COLO829 (cell line): ENCODE measurements at regions not wholly inside any gene's neighbourhood (a gene's known extent, or its start where the extent isn't known, plus 50 kb on each side); places are given as distances from the start of the nearest gene placed in this dataset.

ENCODE experiments used
- DNase-seq: peaks from one replicate; pipeline ENCODE4 v3.0.0; 2012; ENCODE audit warnings: low spot score

- DNase-seq: no peak
These were observed 397.1 kb upstream of the CFAP20DC start for GRCh38 chr3:59446775-59447465.

DNA sequence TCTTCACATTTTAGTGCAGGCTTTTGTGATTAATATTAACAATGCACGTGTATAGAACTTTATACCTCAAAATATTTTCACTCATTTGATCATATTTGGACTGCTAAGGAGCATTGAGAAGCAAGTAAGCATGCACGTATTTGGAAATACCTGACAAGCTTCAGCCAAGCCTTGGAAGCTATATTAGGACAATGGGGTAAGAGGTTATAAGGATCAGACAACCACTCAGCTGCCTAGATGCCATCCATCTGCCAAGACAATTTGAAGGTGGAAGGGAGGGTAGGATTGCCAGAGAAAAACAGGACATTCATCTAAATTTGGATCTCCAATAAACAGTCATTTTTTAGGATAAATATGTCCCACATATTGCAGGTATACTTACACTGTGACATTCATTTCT lies 394.9 kb upstream of the CFAP20DC start:
- no peak for DNase-seq

GRCh38 chr3:59444294-59444671 lies 394.5 kb upstream of the CFAP20DC start:
- DNase-seq: no peak

DNA sequence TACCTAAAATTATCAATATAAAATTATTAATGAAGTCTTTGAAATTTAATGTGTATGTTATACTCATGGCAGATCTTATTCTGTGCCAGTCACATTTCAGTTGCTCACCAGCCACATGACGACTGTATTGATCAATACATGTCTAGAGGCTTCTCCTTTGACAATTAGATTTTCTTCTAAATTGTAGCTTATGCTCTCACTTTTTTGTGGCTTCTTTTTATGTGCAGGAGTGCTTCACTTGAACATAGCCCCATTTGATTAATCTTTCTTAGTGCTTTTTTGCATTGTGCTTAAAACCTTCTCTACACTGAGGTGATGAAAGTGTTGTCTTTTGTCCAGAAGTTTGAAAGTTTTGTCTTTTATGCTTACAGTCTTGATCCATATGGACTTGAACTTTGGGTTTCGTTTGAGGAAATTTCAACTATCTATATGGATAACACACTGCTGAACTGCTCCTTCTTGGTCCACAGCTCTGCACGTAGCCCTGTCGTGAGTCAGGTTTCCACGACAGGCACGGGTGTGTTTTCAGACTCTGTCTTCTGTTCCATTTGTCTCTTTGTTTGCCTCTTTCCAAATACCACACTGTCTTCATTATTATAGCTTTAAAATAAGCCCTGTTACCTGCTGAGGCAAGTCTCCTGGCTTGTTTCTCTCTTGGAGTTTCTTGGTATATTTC lies 393.9 kb upstream of the CFAP20DC start:
- DNase-seq: no peak

GRCh38 chr3:59442046-59442445 lies 392.2 kb upstream of the CFAP20DC start:
- peak; percentile 89 for DNase-seq

DNA sequence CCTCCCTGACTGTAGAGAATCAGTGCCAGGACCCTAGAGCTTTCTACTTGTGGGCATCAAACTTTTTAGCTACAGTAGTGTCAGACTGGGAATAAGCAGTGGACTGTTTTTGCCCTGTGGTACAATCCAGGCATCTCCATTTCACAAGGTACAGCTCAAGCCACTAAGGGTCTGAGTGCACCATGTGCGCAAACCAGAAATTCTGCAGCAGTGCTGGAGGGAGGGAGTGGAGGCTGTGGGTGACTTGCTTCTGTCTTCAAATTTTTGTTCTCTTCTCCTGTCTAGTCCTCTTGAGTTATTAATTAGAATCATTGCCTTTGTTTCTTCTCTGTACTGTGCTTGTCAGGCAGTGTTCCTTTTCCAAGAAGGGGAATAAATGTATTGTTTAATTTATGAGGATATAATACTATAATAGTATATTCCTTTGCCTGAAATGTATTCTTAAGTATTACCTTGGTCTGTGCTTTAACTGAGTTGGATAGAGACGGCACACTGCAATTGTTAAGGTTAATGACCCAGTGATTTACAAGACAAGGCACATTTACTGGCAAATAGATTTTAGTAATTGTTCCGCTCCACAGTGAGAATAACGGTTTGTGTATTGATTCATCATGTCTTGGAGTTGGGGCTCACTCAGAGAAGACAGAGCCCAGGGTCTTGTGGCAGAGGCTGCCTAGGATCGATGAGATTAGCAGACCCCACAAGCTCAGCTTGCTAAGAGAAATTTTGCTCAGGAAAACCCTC lies 390.6 kb upstream of the CFAP20DC start:
- DNase-seq: no peak

DNA sequence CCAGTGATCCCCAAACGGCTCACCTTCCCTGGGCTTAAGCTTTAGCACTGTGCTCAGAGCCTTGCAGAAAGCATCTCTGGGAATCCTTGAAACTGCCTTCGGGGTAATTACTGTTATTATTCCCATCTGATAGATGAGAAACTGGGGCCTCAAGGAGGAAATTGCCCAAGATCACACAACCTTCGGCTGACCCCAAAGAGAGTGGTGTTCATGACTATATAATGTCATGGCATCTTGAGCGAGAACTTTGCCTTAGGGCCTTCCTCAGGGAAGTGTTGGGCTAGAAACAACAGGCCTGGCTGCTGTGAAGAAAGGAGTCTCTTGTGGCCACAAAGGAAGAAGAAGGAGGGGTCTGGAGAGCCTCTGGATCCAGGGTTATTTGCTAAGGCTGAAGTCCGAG lies 388.7 kb upstream of the CFAP20DC start:
- no peak for DNase-seq

DNA sequence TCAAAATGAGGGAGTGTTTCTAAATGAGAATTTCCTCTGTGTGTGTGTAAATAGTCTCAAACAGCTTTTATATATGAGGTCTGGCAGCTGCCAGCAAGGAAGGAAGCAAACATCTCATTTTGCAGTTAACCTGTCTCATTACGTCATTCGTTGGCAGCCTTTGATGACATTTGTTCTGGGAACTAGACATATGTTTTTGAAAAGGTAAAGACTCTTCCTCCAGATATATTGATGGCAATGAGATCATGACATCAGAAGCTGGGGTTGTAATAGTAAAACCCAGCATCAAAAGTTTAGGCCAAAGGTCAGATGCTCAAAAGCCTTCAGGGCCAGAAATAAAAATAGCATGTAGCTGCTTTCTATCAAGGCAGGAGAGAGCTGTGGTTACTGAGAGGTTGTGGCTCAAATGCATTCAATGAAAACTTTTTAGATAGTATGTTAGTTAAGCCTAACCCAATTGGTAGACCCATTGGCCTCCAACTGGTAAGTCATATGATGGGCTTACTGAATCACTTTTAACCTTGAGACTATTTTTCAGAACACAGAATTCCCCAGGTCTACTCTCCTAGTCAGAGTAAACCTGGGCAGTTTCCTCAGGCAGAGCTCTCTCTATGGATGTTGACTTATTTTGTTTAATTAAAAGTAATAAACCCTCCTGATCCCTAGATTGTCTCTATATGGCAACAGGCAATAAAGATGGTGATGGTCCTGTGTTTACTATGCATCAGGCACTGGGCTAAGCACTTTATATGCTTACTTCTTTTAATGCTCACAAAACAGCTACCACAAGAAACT lies 386.5 kb upstream of the CFAP20DC start:
- DNase-seq: no peak

GRCh38 chr3:59433546-59433945 lies 383.7 kb upstream of the CFAP20DC start:
- no peak for DNase-seq

DNA sequence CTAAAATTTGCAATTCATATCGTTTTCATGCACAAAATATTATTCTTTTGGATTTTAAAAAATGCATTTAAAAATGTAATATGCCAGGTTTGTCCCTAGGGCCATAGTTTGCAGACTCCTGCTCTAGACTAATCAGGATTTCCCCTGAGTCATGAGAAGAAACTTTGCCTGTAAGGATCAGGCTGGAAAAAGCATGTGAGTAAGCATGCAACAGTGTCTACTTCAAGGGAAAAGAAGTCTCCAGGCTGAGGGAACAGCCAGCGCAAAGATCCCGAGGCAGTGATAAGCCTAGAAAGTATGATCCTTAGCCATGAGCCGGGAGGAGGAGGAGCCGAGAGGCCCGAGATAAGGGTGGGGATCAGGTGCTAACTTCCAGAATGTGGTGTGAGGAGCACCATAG lies 382.8 kb upstream of the CFAP20DC start:
- no peak for DNase-seq

DNA sequence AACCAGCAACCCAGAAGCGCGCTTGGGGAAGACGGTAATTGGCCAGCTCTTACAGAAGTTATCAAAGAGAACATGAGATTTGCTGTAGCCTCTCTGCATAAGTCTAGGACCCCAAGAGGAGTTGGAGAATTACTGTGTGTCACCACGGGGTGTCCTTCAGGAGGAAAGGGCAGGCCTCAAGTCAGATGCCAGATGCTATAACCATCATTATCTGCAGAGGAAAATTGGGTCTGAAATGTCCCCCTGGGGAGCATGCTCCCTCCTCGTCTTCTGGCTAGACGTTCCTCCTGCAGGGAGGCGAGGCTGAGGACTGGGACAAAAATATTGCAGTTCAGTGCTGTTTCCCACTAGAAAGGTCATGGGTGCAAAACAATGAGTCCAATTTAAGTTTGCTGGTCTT lies 380.5 kb upstream of the CFAP20DC start:
- no peak for DNase-seq

DNA sequence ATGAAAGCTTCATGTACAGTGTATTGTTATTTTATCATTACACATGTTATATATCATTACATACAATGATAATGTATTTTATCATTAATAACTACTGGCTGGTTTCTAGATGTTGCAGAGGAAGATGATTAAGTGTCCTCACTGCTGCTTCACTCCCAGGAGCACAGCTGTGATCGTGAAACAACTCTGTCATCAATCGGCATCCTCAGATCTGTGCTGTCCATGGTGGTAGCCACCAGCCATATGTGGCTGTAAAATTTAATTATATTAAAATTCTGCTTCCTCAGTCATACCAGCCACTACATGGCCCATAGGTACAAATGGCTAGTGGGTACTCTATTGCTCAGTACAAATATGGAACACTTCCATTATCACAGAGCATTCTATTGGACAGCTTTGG lies 379.4 kb upstream of the CFAP20DC start:
- DNase-seq: no peak

DNA sequence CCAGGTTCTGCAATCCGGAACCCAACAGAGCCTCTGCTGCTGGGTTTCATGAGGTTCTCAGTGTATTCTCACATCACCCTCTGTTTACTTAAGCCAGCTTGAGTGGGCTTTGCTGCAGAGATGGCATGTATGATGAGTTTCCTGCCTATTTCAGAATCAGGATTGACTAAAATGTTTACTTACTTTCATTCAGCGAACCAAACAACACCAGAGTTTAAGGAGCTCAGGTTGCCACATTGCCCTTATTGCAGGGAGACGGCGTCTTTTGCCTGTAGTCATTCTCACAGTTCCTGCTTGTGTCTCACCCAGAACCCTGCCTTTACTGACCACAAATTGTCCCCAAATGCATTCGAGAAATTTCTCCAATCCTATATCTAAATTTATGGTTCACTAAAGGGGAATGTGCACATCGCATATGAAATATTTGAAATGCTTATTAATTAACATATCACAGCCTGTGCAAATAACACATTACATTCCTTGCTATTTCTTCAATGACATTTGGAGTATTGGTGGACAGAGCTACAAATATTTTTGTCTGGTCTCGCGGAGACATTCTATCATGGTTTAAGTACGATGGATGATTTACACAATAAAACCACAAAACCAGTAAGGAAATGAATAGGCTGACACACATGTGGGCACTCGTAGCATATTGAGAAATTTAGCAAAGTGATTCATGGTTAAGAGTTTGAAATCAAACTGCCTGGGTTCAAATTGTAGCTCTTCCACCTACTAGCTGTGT lies 377.2 kb upstream of the CFAP20DC start:
- DNase-seq: no peak

DNA sequence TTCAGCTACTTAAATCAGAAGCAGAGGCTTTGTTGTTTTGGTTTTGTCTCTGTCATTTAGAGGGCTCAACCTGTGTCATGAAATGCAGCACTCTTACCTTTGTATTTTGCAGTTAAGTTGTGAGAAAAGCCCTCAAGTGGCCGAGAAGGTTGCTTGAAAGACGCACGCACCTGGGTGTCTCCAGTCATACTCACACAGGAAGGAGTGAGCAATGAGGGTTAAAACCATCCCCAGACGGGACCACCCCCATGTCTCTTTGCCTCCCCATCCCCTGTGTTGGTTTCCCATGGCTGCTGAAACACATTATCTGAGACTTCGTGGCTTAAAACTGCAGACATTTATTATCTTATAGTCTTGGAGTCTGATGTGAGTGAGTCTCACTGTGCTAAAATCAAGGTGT lies 376.1 kb upstream of the CFAP20DC start:
- DNase-seq: no peak

DNA sequence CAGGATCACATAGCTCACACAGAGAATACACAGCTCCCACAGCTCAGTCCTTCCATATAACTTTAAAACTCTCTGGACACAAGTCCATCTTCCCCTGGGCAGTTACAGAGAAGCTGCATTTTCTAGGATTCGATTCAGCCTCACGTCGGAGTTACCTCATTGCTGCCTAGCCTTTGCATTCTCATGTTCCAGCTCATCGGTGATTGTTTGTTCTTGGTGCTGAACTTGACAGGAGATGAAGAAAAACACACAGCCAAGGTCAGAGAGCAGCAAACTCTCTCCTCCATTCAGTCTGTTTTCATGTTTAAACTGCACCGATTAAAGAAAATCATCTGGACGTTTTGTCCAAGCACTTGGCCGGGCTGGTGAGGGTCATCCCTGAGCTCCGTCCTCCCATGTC lies 375.5 kb upstream of the CFAP20DC start:
- no peak for DNase-seq

DNA sequence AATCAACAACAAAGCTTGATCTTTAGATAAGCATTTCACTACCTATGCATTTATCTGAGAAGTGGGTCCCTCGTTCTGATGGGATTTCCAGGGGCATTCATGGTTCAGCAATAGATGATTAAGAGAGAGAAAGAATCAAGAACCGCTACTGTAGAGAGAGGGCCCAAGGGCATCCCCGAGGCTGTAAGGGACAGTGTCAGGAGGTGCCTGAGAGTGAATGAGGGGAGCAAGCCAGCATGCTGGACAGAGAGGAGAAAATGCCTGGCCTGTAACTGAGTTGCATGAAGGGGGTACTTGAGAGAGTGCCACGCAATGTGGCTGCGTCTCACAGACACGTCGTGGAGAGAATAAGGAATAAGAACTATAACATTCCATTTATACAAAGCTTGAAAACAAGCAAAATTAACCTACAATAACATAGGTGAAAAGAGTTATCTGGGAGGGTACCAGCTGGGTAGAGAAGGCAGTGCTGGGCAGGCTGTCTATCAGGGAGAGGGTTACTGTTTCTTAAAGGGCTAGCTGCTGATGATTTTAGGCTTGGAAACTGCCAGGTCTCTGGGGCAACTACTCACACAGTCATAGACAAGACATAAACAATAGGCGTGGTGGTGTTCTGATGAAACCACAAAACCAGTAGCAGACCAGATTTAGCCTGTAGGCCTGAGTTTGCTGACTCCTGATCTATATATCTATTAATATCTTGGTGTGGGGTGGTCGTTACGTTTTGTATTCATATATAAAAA lies 374.6 kb upstream of the CFAP20DC start:
- DNase-seq: no peak

DNA sequence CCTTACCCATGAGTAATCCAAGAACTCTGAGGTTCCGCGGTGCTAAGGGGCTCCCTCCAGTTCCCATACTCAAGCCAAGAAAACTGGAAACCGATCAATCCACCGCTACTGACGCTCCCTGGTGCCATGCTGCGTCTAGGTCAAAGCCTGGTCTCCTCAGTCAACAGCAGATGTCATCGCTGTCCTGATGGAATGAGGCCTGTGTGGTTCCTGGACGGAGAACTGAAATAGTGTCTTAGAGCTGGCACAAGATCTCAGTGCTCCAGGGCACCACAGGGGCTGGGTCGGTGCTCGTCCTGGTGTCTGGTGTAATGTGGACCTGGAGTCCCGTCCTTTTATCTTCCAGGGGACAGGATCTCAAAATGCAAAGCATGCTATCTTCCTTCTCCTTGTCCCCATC lies 373.9 kb upstream of the CFAP20DC start:
- no peak for DNase-seq

DNA sequence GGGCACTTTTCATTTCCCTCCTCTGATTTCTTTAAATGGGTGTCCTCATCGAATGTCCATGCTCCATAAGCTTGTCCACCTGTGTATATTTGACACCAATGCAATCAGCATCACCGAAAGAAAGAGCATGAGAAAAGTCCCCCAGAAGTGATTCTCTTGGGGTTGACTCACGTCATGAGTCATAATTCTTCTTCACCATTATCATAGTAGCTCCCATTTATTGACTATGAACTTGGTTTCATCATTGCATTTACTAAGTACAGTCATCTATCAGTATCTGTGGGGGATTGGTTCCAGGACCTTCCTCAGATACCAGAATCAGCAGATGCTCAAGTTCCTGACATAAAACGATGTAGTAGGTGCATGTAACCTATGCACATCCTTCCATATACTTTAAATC lies 372.5 kb upstream of the CFAP20DC start:
- DNase-seq: peak; percentile 36

DNA sequence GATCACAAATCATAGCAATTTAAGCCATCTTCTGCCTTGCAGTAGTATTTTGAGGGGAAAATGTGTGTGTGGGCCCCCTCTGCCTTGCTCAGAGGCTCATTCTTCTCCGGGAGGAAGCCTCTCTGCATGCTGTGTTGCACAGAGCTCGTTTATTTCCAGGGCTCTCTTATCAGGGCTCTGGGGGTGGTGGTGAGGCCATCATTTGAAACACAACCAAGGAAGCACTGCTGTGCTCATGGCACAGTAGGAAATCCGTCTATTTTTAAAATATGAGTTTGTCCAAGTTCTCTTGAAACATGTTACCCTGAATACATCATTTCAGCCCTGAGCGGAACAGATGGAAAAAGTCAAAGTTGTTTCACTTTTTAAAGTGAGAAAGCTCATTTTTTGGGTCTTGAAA lies 369.0 kb upstream of the CFAP20DC start:
- no peak for DNase-seq

DNA sequence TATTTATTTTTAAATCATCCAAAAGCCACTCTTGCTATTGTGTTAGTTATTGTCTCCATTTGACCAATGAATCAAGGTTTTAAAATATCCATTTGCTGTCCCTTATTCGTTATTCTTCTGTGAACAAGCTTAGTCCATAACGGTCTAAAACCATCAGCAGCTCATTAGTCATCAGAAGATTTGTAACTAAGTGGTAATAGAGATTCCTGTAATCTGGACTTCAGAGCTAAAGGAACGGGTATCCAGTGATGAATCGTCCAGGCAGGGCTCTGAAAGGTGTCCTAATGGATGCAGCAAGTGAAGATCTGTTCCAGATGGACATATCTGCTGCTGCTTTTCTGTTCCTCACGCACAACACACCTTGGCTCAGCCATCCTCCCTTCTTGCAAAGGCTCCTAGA lies 362.7 kb upstream of the CFAP20DC start:
- DNase-seq: no peak

DNA sequence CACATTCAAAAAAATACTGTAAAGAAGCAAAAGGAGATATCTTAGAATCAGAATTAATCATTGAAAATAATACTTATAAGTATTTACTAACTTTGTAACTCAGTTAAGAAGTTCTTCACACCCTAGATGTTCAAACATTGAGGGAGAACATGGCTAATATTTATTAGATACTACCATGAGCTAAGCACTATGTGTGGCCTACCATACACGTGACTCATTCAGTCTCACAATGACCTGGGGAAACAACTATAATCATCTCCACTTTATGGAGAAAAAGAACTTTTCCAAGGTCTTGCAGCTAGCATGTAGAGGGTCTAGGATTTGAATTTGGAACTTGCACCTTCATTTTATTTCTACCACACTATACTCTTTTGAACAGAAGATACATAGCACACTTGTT lies 361.9 kb upstream of the CFAP20DC start:
- no peak for DNase-seq
